NCI-H2227 (cell line): ENCODE measurements at regions not wholly inside any gene's neighbourhood (a gene's known extent, or its start where the extent isn't known, plus 50 kb on each side); places are given as distances from the start of the nearest gene placed in this dataset.
A peak's percentile ranks its signal among the peaks of the same experiment; 100 is the strongest.

Experiments
- DNase-seq: peaks from one replicate; lab custom pipeline; 2025; ENCODE audit not compliant: unreplicated experiment; lab: John Stamatoyannopoulos, UW

DNA sequence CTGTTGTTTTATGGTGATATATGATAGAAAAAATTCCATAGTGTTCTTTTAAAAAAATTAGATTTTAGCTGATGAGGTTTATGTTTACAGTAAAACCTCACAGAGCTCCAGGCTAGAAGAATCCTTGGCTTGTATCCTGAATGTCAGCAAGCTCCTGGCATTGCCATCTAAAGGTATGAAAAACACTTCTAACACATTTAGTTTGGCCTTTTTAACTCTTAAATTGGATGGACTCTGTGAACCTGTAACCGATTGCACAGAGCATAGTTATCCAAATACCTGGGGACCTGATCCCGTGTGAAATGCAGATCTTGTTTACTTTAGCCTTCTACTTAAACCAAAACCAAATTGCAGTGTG is 241.1 kb upstream of the DCN start:
- DNase-seq, result no peak

DNA sequence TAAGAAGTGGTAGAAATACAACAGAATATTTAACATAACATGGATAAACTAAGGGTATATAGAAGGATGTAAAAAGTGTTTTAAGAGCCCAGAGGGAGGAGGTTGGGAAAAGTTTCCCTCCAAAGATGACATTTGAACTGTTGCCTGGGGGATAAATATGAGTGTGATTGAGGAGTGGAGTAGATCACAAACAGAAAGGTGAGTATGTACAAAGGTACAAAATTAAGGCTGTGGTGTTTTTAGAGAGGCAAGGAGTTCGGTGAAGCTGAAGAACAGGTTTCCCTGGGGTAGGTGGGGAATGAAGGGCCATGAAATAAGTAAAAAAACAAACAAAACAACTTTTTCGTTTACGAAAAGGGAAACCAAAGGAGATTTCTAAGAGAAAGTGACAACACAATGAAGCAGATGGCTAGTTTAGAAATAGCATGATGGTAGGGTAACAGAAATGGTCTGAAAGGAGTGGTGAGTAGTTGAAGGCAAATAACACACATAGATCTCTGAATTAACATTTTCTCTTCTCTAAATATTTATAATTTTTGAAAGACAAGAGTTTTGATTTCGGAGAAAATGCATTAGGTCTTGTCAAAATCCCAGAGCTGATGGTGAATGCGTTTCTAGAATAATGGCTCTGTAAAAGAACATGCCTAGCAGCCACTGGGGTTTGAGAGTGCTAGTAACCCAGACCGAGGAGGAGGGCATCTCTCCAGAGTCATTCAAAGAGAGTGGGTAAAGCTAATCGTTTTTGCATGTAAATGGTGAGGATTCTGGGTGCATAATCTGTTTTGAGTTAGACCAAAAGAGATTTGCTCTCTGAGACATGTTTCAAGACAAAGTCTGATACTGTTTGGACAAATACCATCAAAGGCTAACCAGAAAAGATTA is 240.4 kb upstream of the DCN start:
- no peak for DNase-seq

DNA sequence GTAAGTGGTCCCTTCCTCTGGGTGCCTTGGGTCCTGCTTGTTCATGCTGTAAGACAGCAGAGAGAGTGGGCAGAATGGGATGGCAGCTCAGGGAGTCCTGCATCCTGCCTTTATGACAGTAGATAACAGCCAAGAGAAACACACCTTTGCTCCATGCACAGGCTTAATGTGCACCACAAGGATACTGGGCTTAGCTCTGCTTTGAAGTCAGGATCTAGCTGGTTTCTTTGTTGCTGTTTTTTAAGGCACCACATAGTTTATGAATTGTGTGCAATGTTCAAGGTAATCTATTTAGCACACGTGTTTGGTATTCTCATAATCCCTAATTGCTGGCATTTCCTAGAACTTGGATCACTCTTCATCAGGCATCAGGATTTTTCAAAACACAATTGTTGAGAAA is 239.5 kb upstream of the DCN start:
- no peak for DNase-seq

DNA sequence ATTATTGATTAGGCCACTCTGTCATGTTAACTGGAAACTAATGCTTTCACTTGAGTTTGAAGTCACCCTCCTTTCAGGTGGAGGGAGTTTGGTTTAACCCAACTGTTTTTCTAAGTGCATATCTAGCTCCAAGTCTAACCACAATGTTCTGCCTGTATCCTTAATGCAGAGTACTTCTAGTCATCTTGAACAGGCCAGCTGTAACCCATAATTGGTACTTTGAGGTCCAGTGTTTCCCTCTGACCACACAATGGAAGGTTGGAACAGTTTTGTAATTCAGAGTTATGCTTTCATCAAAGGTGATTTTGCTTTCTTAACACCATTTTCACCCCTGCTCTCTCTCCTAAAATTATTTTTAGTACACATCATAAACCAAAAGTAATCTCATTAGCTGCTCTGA is 237.2 kb upstream of the DCN start:
- DNase-seq, result peak; percentile 2

DNA sequence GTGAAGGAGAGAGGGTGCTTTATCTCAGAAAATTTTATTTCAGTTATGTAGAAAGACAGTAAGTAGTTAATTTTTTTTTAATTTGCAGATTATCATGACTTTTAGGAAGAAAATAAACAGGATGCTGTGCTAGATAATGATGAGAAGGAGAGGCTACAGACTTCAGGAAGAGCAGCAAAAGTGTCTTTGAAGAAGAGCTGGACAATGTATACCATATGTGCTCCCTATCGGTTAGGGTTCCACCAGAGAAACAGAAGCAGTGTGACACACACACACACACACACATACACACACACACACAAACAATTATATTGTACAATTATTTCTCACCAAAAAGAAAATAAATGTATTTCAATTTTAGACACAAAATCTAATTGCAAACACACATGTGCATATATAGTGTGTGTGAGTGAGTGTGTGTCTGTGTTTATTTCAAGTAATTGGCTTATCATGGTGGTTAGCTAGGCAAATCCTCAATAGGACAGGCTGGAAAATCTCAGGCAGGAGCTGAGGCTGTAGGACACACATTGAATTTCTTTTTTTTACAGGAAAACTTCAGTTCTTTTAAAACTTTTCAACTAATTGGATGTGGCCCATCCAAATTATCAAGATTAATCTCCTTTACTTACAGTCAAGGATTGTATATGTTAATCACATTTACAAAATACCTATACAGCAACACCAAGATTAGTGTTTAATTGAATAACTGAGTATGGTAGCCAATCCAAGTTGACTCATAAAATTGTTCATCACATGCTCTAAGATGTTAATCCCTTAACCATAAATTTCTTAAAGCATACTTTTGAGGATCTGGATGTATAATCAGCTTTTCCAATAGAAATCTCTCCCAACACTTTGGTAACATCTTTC is 235.8 kb upstream of the DCN start:
- no peak for DNase-seq

DNA sequence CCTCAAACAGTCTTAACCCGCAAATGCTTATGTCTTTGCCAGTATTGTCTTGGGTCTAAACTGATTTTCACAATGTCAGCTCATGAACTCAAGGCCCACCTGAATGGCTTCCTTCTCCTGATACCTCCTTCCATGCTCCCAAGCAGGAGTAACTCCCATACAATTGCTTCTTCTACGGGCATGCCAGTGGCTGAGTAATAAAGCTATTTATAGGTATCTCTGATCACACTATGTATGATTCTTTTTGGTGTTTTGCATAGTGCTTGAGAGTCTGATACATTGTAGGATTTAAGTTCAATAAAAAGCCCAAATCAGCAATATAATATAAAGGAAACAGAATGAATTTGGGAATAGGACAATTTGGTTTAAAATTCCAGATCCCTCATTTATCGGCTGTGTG is 235.0 kb upstream of the DCN start:
- DNase-seq, result no peak

DNA sequence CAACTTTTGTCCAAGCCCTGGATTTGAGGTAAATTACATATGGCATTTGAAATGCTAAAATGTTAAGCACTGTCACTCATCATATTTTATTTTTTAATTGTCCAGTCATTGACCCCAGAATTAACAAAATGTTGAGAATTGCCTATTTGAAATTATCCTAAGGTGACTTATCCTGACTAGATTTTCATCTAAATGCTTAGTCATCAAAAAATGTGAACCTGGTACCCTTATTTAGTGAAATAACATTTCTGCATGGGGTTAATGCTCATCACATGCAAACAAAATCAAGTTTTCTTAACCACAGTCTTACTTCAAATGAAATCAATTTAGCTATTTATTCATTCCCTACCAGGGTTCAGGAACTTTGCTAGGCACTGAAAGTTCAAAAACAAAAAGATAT is 232.0 kb upstream of the DCN start:
- no peak for DNase-seq

DNA sequence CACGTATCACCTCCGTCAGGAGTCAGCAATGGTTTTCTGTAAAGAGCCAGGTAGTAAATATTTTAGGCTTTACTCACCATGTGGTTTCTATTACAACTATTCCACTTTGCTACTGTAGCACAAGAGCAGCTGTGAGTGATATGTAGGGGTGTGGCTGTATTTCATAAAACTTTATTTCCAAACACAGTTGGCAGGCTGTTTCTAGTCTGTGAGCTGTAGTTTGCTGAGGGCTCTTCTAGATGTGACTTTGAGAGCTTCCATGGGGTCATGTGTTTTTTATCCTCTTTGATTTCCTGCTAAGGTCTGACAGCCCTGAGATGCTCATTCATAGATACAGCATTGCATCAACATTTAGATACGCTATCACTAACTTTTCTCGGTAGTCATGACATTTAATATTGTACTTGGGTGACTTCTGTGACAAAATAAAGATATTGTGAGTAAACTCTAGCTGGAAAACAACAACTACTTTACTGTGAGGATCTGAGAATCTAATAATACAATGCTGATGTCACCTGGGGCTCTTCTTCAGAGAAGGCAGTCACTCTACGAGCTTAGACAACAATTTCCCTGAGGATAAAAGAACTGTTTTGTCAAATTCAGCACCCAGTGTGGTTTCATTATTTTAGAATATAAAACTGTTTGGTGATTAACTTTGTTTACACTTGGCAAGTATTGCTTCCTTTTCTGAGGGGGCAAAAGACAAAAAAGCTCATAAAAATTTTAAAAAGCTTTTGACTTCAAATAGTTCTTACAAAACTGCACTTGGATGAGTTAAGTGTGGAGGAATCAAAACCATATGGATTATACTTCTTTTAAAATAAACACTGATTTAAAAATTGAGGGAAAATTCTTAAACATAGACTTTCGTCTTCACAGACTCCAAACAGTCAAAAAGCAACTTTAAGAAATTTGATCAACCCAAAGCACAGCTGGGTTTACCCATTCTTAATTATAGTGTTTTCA is 231.2 kb upstream of the DCN start:
- no peak for DNase-seq

DNA sequence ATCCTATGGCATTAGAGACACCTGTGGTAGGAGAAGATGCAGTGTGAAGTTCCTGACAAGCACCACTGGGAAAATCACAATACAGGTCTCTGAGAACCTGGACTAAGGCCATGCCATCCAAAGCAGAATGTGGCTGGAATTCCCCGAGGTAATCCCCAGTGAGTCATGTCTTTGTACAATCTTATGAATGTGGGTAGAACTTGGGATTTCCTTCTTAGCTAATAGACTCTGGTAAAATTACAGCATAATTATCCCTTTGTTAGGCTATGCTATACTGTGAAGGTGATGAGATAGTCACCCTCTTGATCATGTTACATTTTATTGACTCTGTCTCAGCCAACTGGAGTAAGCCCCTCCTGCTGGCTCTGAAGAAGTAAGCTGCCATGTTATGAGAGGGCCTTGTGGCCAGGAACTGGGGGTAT is 224.3 kb upstream of the DCN start:
- DNase-seq, result no peak

DNA sequence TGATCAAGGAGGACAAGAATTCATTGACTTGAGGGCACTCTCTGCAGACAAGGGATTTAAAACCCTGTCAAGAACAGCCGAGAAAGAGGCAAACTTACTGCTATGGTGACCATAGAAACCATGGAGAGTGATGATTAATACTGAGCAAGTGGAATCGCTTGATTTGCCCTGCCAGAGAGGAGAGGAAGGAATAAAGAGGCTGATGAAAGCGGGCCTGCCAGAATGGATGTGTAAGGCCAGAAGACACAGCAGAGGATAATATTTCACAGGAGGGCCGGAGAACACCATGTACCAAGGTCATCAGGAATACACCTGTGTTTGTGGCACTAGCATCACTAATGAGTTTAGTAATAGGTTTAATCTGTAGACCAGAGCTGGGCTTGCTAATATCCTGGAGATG is 221.8 kb upstream of the DCN start:
- no peak for DNase-seq

DNA sequence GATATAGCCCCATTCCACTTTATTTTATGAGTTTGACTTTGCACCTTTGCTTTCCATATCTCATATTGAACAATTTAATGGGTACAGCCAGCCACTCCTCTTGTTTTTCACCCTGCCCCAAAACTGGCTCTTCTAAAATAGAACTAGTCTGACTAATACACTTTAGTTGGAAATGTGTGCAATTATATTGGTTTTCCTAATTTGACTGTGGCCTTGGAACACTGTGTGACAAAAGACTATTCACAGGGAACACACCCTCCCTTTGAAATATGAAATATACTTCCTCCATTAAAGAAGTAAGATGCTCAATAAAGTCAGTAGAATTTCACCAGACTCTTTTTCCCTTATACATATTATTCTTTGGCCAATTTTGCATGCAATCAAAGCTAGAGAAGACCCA is 218.6 kb upstream of the DCN start:
- DNase-seq, result no peak

DNA sequence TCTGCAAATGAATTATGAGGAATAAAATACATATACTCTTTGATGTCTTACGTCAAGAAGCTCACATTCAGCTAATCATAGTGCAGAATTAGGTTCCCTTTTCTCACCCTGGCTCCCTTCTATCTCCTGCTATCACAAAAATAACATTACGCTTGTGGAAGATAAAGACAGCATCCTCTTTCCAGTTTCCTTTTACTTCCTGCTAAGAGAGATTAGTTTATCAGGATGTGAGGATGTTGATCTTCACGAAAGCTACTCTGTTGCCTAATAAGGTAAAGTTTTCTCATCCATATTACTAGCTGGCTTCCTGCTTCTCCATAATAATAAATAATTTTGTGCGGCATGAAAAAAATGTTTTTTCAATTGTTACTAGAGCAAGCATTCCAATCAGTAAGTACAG is 217.7 kb upstream of the DCN start:
- no peak for DNase-seq

DNA sequence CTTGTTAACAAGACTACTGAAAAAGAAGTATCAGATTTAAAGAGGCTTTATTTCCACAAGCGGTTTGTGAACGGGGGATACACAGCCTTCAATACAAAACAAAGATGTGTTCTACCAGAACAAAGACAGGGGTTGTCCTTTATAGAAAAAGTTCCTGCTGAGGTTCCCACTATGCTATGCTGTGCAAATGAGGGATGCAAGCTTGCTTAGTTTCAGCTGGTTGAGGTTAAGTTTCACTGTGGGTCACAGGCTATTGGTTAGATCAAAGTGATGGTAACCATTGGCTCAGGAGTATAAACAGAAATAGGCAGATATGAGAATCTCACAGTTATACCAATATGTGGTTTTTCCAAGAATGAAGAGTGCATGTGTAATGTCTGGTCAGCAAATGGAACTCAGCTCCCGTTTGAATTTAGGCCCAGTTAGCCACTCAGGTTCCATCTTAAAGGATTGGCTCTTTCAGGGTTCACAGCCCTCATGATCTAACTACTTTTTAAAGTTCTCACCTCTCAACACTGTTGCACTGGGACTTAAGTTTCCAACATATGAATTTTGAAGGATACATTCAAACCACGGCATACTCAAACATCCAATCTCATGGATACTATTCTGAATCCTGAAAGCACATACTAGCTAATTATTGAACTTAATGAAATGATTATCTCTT is 215.4 kb upstream of the DCN start:
- DNase-seq, result no peak

DNA sequence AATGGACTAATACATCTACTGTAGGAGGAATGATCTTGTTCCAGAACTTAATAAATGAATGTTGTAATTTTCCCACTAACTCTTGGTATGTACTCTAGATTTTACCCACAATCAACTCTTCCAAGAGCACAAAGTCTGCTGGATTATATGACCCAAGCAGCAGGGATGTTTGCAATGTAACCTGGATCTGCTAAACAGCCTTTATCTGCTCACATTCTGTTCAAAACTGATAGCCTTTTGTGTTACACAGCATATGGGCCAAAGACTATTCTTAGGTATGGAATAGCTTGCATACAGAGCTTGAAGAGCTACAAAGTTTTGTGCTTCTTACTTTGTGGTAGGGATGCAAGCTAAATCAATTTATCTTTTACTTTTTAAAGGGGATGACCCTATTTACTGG is 213.7 kb upstream of the DCN start:
- no peak for DNase-seq

DNA sequence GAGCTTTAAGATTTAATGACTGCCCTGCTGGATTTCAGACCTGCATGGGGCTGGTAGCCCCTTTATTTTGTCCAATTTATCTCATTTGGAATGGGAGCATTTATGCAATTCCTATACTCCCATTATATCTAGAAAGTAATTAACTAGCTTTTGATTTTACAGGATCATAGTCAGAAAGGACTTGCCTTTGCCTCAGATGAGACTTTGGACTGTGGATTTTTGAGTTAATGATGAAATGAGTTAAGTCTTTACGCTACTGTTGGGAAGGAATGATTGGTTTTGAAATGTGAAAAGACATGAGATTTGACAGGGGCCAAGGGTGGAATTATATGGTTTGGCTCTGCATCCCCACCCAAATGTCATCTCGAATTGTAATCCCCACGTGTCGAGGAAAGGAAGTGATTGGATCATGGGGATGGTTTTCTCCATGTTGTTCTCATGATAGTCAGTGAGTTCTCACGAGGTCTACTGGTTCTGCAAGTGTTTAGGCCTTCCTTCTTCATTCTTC is 213.1 kb upstream of the DCN start:
- no peak for DNase-seq

DNA sequence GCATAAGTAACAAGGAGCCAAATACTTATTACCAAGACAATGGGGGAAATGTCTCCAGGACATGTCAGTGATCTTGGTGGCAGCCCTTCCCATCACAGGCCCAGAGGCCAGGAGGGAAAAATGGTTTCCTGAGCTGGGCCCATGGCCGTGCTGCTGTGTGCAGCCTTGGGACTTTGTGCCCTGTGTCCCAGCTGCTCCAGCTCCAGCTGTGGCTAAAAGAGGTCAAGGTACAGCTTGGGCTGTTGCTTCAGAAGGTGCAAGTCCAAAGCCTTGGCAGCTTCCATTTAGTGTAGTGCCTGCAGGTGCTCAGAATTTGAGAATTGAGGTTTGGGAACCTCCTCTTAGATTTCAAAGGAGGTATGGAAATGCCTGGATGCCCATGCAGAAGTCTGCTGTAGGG is 212.3 kb upstream of the DCN start:
- DNase-seq, result no peak

DNA sequence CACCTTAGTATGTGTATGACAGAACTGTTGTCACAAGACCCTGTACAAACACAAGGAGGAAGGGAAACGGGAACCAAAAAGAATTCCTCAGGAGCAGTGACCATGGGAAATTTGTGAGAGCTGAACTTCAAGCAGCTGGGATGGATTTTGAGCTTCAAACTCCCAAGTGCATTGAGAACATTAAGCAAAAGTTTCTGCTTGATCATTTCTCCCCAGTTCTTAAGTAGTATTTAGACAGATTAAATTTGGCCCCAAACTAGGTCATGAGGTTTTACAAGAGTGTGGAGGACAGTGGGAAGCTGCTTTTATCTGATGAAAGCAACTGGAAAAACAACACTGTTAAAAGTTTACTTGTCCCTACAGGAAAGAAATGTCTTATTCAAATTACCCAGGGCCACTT is 206.0 kb upstream of the DCN start:
- DNase-seq, result no peak

DNA sequence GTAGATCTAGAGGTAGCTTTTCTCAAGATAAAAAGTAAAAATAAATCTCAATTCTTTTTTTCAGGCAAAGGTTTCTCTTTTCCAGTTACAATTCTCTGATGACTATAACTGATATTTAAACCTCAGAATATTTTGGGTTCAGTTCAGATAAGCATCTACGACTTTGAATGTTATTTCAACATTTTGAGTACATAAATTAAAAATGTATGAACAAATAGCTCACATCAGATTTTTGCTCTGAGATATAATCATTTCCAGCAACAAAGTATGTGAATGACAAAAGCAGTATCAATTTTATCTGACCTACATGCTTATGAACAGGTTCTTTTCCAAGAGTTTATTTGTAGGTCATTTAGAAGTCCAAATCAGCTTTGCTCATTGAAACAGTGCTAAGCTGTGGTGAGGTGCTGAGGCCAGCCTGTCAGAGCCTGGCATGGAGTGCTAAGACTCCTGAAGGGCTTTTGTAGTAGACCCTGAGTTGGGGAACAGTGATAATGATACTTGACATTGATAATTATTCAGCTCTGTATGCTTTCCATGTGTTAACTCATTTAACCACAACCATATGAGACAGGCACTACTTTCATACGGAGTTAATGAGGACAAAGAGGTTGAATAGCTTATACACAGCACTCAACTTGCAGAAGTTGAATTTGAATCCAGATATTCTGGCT is 205.0 kb upstream of the DCN start:
- DNase-seq, result no peak

DNA sequence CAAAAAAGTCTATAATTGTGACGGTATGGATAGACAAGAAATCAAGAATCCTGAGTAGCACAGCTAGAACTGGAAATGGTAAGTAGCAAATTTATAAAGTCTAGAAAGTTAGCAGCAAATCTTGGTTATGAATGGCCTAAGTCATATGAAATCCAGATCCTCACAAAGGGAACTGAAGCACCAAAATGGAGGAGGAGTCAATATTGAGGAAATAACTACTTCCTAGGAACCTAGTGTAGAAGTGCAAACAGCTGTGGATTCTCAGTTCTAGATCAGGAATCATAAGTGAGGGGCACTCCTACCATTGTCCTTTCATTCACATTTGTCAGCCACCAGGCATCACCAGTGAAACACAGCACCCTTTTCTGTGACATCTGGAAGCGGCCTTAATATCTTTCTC is 202.2 kb upstream of the DCN start:
- no peak for DNase-seq

DNA sequence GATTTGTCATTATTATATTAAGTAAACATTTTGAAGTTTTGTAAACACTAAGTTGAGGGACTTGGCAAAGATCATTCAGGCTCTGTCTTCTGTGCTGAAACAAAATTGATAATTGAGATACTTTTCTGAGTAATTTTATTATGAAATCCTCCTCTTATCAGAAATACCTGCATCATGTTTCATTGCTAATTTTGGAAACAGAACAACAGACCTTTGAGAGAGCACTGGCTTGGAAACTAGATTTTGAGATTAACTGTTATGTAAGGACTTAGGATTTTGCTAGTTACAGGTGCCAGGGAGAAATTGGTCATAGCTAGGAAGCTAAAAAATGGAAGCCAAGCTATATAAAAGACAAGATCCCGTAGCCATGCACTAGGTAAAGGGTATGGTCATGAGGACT is 201.7 kb upstream of the DCN start:
- DNase-seq, result no peak
